ENCODE measurements at regions not wholly inside any gene's neighbourhood (a gene's known extent, or its start where the extent isn't known, plus 50 kb on each side); places are given as distances from the start of the nearest gene placed in this dataset.

- no peak for TF ChIP-seq CTCF (IDR thresholded peaks at IDR 0.05)
- TF ChIP-seq POLR2A (IDR thresholded peaks at IDR 0.05) = no peak
These were observed 368.5 kb downstream of the RPS6KC1 start for GRCh38 chr1:213419401-213420030.
